Calu3 (cell line): ENCODE measurements at regions not wholly inside any gene's neighbourhood (a gene's known extent, or its start where the extent isn't known, plus 50 kb on each side); places are given as distances from the start of the nearest gene placed in this dataset.

Experiments used
- BruUV-seq: library from RNA; stranded (reverse); fragments of 400-500 nt; replicated peaks from 2 replicates; lab custom pipeline; 2021; lab: Mats Ljungman, UMichigan
- CTCF ChIA-PET: fragments of 300-600 bp; sonication (Branson Sonifier 250); formaldehyde crosslinking; loops from one replicate; lab custom pipeline; 2022; ENCODE audit warnings: antibody characterized with exemption; lab: Charles Lee
- DNase-seq: peaks from one replicate; pipeline ENCODE4 v3.0.0; 2022
- H3K27ac Mint-ChIP-seq: one replicate; pipeline ENCODE4 v1.8.0; 2022; ENCODE audit warnings: mixed read lengths; ENCODE audit not compliant: unreplicated experiment
- H3K27me3 Mint-ChIP-seq: one replicate; pipeline ENCODE4 v1.8.0; 2022; ENCODE audit warnings: mixed read lengths; ENCODE audit not compliant: unreplicated experiment
- H3K36me3 Mint-ChIP-seq: one replicate; pipeline ENCODE4 v1.8.0; 2022; ENCODE audit warnings: mild to moderate bottlenecking, moderate library complexity, mixed read lengths; ENCODE audit not compliant: insufficient read depth, unreplicated experiment
- H3K4me1 Mint-ChIP-seq: one replicate; pipeline ENCODE4 v1.8.0; 2022; ENCODE audit warnings: mild to moderate bottlenecking, low read depth, mixed read lengths; ENCODE audit not compliant: unreplicated experiment
- H3K4me3 Mint-ChIP-seq: one replicate; pipeline ENCODE4 v1.8.0; 2022; ENCODE audit warnings: mild to moderate bottlenecking, low read depth, moderate library complexity, mixed read lengths; ENCODE audit not compliant: unreplicated experiment
- H3K9me3 Mint-ChIP-seq: one replicate; pipeline ENCODE4 v1.8.0; 2022; ENCODE audit warnings: low read depth, mixed read lengths; ENCODE audit not compliant: unreplicated experiment
- CTCF ChIP-seq: fragments of 200-600 bp; IDR thresholded peaks from one replicate; pipeline ENCODE4 v1.8.0; 2022; ENCODE audit warnings: antibody characterized with exemption; ENCODE audit not compliant: unreplicated experiment
- intact Hi-C: fragments of 100-400 bp; cut with micrococcal nuclease; formaldehyde crosslinking; loops from one replicate; pipeline ENCODE4 v1.10.0; 2022; ENCODE audit not compliant: unreplicated experiment

DNA sequence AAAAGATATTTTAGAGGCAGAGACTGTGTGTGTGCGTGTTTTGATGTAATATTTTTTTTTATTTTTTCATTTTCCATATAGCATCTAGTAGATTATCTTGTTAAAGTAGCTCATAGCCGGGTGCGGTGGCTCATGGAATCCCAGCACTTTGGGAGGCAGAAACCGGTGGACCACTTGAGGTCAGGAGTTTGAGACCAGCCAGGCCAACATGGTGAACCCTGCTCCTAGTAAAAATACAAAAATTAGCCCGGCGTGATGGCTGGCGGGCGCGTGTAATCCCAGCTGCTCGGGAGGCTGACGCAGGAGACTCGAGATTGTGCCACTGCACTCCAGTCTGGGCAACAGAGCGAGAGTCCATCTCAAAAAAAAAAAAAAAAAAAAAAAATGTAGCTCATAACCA, 1481.2 kb upstream of the CADM2 start:
- Mint-ChIP-seq H3K27me3 (no peaks in the 10 kb centered on the region), H3K4me1 (no peaks in the 10 kb centered on the region), H3K36me3 (no peaks in the 10 kb centered on the region), H3K27ac (no peak overlapping the region), H3K9me3 (peaks cover 4% of the 10 kb centered on the region), H3K4me3 (no peak overlapping the region)
- BruUV-seq: no TSS peak
- CTCF ChIA-PET: interaction anchor here (0.5 kb wide), 1 partner anchor 311 kb away, joined by 3 read pairs; no protein-coding TSS in a partner anchor
- intact Hi-C loops: no loop called here
- TF ChIP-seq CTCF: no peak
- no peak for DNase-seq

DNA sequence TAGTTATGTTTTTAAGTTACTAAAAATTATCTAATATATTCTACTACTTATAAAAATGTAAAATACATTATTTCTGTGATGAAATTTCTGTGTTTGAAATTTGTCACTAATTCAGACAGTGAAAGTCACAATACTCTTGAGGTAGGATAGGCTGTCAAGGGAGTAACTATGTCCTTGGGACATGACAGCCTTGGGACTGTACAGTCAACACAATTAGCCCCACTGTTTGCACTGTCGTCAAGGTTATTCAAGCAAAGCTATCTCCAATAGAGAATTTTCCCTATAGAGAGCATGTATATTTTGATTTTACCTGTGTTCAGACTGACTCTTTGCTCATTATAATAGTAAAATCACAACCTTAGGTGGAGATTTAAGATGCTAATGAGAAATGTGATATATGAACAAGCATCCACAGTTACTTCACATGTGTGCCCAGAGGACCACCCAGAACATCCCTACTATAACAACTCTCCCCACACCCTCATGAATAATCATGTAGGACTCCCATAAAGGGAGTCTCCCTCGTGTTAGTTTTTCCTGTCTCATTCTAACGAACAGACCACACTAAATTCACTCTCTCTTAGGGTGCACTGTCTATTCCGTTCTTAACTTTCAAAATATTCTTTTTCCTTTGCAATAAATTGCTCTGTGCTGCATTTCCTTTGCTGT, 1476.3 kb upstream of the CADM2 start:
- no peak overlapping the region for H3K27ac Mint-ChIP-seq
- peaks cover 5% of the 10 kb centered on the region for H3K9me3 Mint-ChIP-seq
- no peaks in the 10 kb centered on the region for H3K4me1 Mint-ChIP-seq
- CTCF ChIA-PET: no interaction called here
- intact Hi-C loops: no loop called here
- no TSS peak for BruUV-seq
- H3K4me3 Mint-ChIP-seq: no peak overlapping the region
- H3K36me3 Mint-ChIP-seq: no peaks in the 10 kb centered on the region
- TF ChIP-seq CTCF: no peak
- no peak for DNase-seq
- H3K27me3 Mint-ChIP-seq: no peaks in the 10 kb centered on the region

GRCh38 chr3:83496462-83496861, 1462.3 kb upstream of the CADM2 start:
- CTCF ChIA-PET: no interaction called here
- H3K9me3 Mint-ChIP-seq: no peaks in the 10 kb centered on the region
- intact Hi-C loops: no loop called here
- no peak overlapping the region for H3K4me3 Mint-ChIP-seq
- peaks cover 8% of the 10 kb centered on the region for H3K4me1 Mint-ChIP-seq
- TF ChIP-seq CTCF: no peak
- no peak for DNase-seq
- BruUV-seq: no TSS peak
- no peak overlapping the region for H3K27ac Mint-ChIP-seq
- no peaks in the 10 kb centered on the region for H3K27me3 Mint-ChIP-seq
- H3K36me3 Mint-ChIP-seq: no peaks in the 10 kb centered on the region

- no peak for TF ChIP-seq CTCF
- DNase-seq: no peak
- Mint-ChIP-seq H3K9me3 (no peaks in the 10 kb centered on the region), H3K27ac (no peak overlapping the region), H3K27me3 (no peaks in the 10 kb centered on the region), H3K4me3 (no peak overlapping the region), H3K4me1 (peaks cover 8% of the 10 kb centered on the region), H3K36me3 (no peaks in the 10 kb centered on the region)
- BruUV-seq: no TSS peak
- CTCF ChIA-PET: no interaction called here
- intact Hi-C loops: no loop called here
These were observed 1460.3 kb upstream of the CADM2 start for GRCh38 chr3:83498361-83499016.
